GDM1 (cell line): ENCODE measurements at regions not wholly inside any gene's neighbourhood (a gene's known extent, or its start where the extent isn't known, plus 50 kb on each side); places are given as distances from the start of the nearest gene placed in this dataset.

Experiments
- DNase-seq: peaks from one replicate; lab custom pipeline; 2025; lab: John Stamatoyannopoulos, UW

DNA sequence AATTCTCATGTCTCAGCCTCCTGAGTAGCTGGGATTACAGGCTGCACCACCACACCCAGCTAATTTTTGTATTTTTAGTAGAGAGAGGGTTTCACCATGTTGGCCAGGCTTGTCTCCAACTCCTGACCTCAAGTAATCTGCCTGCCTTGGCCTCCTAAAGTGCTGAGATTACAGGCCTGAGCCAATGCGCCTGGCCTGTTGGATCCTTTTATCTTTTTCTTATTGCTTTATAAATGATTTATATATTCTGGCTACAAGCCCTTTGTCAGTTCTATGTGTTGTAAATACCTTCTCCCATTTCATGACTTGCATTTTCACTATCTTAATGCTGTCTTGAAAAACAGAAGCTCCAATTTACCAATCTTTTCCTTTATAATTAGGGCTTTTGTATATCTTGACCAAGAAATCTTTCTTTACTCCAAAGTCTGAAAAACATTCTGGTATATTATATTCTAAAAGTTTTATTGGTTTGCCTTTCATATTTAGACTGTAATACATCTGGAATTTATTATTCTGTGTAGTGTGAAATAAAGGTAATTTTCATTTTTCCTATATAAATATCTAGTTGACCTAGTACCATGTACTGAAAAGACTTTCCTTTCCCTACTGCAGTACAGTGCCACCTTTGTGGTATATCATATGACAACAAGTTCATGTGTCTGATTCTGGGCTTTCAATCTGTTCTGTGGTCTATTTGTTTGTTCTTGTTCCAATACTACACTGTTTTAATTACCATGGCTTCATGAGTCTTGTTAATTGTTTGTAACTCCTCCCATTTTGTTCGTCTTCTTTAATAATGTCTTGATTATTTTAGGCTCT lies 52.9 kb upstream of the RNU6-1 start:
- no peak for DNase-seq

DNA sequence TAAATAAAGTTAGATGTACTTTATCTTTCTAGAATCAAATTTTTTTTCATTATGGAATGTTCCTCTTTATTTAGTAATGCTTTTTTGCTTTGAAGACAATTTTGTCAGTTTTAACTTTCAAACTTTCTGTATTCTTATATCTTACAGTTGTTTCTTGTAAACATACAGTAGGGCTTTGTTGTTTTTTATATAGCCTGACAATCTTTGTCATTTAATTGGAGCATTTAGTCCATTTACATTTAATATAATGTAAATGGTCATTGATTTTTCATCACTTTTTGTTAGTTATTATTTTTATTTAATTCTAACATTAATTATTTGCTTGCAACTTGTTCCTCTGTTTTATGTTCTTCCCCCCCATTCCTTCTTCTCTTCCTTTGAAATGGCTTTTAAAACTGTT lies 55.4 kb upstream of the RNU6-1 start:
- DNase-seq = no peak

GRCh38 chr15:67897646-67898339 lies 57.9 kb upstream of the RNU6-1 start:
- DNase-seq = no peak

DNA sequence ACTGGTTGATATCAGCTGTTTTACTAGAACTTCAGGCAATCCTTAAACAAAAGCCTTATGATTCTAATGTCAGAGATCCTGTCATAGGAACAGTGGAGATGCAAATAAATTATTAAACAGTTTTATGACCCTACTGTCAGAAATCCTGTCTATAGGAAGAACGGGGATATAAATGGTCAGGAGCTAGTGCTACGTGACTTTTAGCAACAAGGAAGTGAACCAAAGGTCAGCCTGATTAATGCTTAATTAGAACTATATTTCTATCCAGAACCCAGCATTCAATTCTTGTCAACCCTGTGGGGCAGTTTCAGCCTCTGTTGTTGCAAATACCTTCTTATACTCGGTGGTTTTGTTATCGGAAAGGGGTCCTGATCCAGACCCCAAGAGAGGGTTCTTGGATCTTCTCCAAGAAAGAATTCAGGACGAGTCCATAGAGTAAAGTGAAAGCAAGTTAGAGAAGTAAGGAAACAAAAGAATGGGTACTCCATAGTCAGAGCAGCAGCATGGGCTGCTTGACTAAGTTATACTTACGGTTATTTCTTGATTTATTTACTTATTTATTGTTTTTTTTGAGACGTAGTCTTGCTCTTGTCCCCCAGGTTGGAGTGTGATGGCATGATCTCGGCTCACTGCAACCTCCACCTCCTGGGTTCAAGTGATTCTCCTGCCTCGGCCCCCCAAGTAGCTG lies 59.9 kb upstream of the RNU6-1 start:
- DNase-seq = no peak

DNA sequence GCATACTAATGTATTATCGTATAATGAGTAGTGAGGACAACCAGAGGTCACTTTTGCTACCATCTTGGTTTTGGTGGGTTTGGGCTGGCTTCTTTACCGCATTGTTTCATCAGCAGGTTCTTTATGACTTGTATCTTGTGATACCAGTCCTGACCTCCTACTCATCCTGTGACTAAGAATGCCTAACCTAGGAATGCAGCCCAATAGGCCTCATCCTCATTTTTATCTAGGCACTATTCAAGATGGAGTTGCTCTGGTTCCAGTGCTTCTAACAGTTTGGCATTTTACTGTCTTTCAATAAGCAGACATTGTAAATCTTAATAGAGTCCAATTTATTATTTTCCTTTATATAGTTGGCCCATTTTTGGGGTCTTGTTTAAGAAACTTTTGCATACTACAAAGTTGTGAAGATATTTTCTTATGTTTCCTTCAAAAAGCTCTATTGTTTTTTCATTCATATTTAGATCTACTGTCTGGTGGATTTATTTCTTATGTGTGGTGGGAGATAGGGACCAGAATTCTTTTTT lies 60.8 kb upstream of the RNU6-1 start:
- DNase-seq = no peak

- no peak for DNase-seq
Observed at GRCh38 chr15:67901922-67902321, 62.1 kb upstream of the RNU6-1 start.

DNA sequence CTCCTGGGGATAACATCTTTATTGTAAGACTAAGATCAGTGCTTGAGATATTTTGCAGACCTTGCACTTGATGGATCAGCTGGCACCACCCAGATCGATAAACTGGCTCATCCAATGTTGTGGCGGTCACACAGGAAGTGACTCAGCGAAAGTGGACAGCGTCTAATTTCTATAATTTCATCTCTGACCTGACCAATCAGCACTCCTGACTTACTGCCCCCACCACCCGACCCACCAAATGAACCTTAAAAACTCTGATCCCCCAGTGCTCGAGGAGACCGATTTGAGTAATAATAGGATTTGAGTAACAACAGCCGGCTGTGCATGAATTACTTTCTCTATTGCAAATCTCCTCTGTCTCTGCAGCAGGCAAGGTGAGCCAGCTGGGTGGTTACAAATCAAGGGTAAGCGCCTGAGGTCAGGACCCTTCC lies 62.7 kb upstream of the RNU6-1 start:
- no peak for DNase-seq

DNA sequence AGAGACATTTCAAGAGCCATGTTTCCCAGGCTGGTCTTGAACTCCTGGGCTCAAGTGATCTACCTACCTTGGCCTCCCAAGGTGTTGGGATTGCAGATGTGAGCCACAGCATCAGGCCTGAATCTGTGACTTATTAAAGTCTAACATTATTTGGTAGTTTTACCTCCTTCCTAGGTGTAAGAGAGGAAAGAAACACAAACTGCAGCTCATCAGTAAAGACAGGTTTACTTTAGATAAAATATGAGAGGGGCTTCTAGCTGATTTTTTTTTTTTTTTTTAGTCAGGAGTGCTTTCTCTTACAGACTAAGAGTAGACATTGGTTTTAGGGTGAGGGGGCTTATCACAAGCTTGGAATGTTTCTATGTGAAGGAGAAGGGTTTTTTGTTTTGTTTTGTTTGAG lies 63.9 kb upstream of the RNU6-1 start:
- DNase-seq = no peak

DNA sequence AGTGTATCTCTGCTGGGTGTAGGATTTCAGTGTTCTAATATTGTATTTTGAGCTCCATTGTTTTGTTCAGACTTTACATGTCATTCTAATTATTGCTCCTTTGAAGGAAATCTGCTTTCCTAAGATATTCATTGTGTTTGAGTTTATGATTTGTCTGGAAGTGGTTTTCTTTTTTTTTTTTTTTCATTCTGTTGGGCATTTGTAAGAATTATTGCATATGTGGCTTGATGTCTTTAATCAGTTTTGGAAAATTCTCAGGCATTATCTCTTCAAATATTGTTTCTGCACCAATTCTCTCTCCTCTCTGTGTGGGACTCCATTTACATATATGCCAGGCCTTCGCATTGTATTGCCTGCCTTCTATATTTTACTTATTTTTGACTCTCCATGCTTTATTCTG lies 65.8 kb upstream of the RNU6-1 start:
- DNase-seq = no peak

DNA sequence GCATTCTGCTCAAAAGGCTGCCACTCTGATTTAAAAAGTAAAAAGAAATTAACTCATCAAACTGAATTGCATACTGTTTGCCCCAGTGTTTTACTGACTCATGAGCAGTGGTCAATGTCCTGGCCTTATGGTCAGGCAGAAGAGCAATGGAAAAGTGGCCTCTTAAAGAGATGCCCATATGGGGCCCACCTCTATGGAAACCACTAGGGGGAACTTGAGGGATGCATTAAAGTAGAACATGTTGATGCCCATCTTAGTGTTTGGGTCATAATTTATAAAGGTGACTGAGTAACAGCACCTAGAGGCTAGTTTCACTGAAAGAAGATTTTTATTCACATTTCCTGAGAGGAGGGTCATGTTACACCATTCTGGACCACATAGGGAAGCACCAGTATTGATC lies 66.5 kb upstream of the RNU6-1 start:
- DNase-seq = no peak

- DNase-seq = no peak
Observed at GRCh38 chr15:67907184-67907723, 67.4 kb upstream of the RNU6-1 start.

DNA sequence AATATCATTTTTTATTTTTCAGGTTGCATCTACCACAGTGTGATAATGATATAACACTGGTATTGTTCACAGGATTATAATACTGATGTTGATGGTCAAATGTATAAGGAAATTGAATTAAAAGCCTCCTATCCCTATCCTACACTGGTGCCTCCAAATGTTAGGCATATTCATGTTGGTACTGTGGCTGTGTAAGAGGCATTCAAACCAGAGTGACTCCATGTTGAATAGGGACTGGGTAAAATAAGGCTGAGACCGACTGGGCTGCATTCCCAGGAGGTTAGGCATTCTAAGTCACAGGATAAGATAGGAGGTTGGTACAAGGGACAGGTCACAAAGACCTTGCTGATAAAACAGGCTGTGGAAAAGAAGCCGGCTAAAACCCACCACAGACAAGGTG lies 68.9 kb upstream of the RNU6-1 start:
- no peak for DNase-seq

- DNase-seq = no peak
Observed at GRCh38 chr15:67911727-67912126, 71.9 kb upstream of the RNU6-1 start.

DNA sequence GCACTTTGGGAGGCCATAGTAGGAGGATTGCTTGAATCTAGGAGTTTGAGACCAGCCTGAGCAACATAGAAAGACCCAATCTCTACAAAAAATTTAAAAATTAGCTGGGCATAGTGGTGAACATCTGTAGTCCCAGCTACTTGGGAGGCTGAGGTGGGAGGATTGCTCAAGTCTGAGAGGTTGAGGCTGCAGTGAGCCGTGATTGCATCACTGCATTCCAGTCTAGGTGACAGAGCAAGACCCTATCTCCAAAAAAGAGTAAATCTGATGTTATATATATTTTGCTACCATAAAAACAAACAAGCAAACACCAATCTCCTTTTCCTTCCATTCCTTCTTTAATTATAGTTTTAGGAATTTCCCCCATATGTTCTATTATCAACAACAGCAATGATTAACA lies 74.2 kb upstream of the RNU6-1 start:
- DNase-seq = no peak

- no peak for DNase-seq
Observed at GRCh38 chr15:67914537-67915460, 75.0 kb upstream of the RNU6-1 start.

DNA sequence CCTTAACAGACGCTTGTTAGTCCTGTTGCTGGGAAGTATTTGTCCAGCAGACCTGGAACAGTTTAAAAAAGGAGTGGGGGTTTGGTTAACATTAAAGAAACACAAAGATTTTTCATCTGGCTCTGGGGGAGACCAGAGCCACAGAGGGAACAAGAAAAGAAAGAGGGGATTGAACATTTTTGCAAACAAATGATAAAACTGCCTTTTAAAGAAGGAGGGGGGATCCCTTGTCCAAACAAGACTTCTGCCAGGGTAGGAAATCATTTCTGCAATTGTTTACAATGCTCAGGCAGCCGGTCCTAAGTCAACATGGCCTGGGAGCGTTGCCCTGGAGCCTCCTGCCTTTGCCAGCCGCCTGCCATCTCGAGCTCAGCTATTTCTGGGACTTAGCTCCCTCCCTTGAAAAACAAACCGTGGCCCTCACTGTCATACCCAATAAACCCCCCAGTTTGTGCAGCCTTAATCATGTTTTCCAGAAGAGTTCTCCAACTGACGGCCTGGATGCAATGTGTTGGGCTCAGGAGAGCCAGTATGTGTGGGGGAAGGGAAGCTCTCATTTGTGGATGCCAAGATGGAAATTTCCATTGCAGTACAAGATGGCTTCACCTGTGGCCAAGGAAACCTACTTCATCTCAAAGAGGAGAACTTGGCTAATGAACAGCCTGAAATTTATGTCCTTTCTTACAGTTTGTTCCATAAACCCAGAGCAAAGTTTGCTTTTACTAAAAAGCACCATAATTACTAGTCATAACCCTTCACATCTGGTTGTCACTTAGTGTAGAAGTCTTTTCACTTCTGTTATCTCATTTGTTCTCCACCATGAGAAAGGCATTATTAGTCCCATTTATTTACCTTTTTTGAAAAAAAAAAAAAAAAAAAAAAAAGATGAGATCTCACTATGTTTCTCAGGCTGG lies 75.9 kb upstream of the RNU6-1 start:
- no peak for DNase-seq

GRCh38 chr15:67916565-67916964 lies 76.7 kb upstream of the RNU6-1 start:
- no peak for DNase-seq

GRCh38 chr15:67917037-67917436 lies 77.2 kb upstream of the RNU6-1 start:
- no peak for DNase-seq

- DNase-seq = no peak
Observed at GRCh38 chr15:67917636-67918035, 77.8 kb upstream of the RNU6-1 start.

GRCh38 chr15:67918205-67918861 lies 78.5 kb upstream of the RNU6-1 start:
- DNase-seq = no peak
